OCI-LY3 (cell line): ENCODE measurements at regions not wholly inside any gene's neighbourhood (a gene's known extent, or its start where the extent isn't known, plus 50 kb on each side); places are given as distances from the start of the nearest gene placed in this dataset.
"Not testable (repeated sequence)": the region's sequence is repeated elsewhere in the genome, so short reads cannot be mapped to it uniquely, and the experiment has no call there.

Experiments used
- H2AFZ ChIP-seq: fragments of 200-600, 300-600 bp; shearing (Covaris generic); 2 replicates; pipeline ENCODE4 v1.6.0; 2014; ENCODE audit warnings: antibody characterized with exemption, low read depth, low read length
- H3K27ac ChIP-seq: fragments of 200-600, 300-600 bp; sonication (generic); 2 replicates; pipeline ENCODE4 v1.5.1; 2014; ENCODE audit warnings: mild to moderate bottlenecking, low read length, moderate library complexity, mixed read lengths
- H3K27me3 ChIP-seq: fragments of 200-600, 300-600 bp; sonication (generic); 2 replicates; pipeline ENCODE4 v1.6.1; 2014; ENCODE audit warnings: low read depth, low read length, mixed read lengths
- H3K36me3 ChIP-seq: fragments of 200-600, 300-600 bp; sonication (generic); replicated peaks from 2 replicates; pipeline ENCODE3; 2014; ENCODE audit warnings: low read depth, low read length, mixed read lengths
- H3K4me1 ChIP-seq: fragments of 300-600, 200-600 bp; sonication (generic); 2 replicates; pipeline ENCODE4 v1.6.1; 2014; ENCODE audit warnings: low read length, mixed read lengths
- H3K4me2 ChIP-seq: fragments of 200-600, 300-600 bp; sonication (generic); 2 replicates; pipeline ENCODE4 v1.6.1; 2014; ENCODE audit warnings: low read length, mixed read lengths
- H3K4me3 ChIP-seq: fragments of 300-600, 200-600 bp; sonication (generic); 2 replicates; pipeline ENCODE4 v1.5.1; 2014; ENCODE audit warnings: antibody characterized with exemption, mild to moderate bottlenecking, low read length, moderate library complexity
- H3K79me2 ChIP-seq: fragments of 300-600, 200-600 bp; shearing (Covaris generic); 2 replicates; pipeline ENCODE4 v1.6.1; 2014; ENCODE audit warnings: mild to moderate bottlenecking, low read length, mixed read lengths
- H3K9ac ChIP-seq: fragments of 300-600, 200-600 bp; shearing (Covaris generic); 2 replicates; pipeline ENCODE4 v1.6.0; 2014; ENCODE audit warnings: mild to moderate bottlenecking, low read length, moderate library complexity
- H3K9me3 ChIP-seq: fragments of 200-600, 300-600 bp; shearing (Covaris generic); 2 replicates; pipeline ENCODE4 v1.6.1; 2014; ENCODE audit warnings: low read length, mixed read lengths; ENCODE audit not compliant: insufficient read depth
- H4K20me1 ChIP-seq: fragments of 200-600, 300-600 bp; sonication (generic); 2 replicates; pipeline ENCODE4 v1.6.1; 2016; ENCODE audit warnings: low read length, mixed read lengths; ENCODE audit not compliant: insufficient read depth
- EZH2phosphoT487 ChIP-seq: fragments of 200-600 bp; shearing (Covaris generic); IDR thresholded peaks from 2 replicates; pipeline ENCODE4 v1.6.1; 2018; ENCODE audit warnings: antibody characterized with exemption, mixed run types, low read depth
- TF ChIP-seq, protein P1 (sequence below): fragments of 200-600, 300-600 bp; sonication (generic); IDR thresholded peaks from 2 replicates; pipeline ENCODE4 v1.5.1; 2014; ENCODE audit warnings: antibody characterized with exemption, low read length, low read depth

DNA sequence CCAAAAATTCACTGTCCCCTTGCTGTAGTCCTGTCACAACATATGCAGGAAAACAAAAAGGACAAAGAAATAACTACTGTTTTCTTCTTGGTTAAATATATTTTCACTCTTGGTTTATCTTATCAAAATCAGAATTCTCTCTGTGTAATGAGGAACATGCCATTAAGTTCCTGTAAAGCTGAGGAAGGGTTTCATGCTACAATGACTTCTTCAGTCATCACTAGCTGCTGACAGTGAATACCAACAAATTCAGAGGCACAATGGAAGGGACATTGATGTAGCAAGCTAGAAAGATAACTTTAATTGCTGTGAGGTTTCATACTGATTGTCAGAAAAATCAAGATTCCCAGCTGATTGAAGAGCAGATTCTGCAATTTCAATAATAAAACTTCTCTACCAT lies 782.9 kb upstream of the HTR2C start:
- H3K27ac ChIP-seq: no peak overlapping the region
- TF ChIP-seq EZH2phosphoT487: no peak
- TF ChIP-seq, protein P1, sequence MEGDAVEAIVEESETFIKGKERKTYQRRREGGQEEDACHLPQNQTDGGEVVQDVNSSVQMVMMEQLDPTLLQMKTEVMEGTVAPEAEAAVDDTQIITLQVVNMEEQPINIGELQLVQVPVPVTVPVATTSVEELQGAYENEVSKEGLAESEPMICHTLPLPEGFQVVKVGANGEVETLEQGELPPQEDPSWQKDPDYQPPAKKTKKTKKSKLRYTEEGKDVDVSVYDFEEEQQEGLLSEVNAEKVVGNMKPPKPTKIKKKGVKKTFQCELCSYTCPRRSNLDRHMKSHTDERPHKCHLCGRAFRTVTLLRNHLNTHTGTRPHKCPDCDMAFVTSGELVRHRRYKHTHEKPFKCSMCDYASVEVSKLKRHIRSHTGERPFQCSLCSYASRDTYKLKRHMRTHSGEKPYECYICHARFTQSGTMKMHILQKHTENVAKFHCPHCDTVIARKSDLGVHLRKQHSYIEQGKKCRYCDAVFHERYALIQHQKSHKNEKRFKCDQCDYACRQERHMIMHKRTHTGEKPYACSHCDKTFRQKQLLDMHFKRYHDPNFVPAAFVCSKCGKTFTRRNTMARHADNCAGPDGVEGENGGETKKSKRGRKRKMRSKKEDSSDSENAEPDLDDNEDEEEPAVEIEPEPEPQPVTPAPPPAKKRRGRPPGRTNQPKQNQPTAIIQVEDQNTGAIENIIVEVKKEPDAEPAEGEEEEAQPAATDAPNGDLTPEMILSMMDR: no peak
- no peaks in the 10 kb centered on the region for H3K4me1 ChIP-seq
- H4K20me1 ChIP-seq: no peaks in the 10 kb centered on the region
- no peak overlapping the region for H2AFZ ChIP-seq
- H3K79me2 ChIP-seq: no peaks in the 10 kb centered on the region
- H3K9me3 ChIP-seq: no peaks in the 10 kb centered on the region
- H3K27me3 ChIP-seq: no peaks in the 10 kb centered on the region
- no peak overlapping the region for H3K4me2 ChIP-seq
- H3K36me3 ChIP-seq: no peaks in the 10 kb centered on the region
- no peak overlapping the region for H3K4me3 ChIP-seq
- no peak overlapping the region for H3K9ac ChIP-seq

DNA sequence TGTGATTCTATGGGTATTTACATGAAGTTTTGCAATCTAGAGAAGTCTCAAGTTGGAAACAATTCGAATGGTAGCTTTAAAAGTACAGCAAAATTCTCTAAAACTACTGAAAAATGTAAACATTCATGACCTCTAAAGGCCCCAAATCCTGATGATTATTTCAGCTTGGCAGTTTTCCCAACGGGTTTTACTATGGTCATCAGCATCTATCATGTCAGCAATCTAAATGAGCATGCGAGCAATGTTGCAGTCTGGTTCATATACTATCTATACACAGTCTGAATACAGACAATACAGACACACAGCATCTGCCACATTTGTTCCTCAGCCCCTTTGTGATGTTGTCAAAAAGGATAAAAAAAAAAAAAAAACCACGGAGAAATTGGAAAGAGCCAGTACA lies 790.3 kb upstream of the HTR2C start:
- Histone ChIP-seq H3K9me3 (no peaks in the 10 kb centered on the region), H3K4me3 (no peak overlapping the region), H3K4me1 (peaks cover 18% of the 10 kb centered on the region), H2AFZ (no peak overlapping the region), H3K79me2 (no peaks in the 10 kb centered on the region), H3K4me2 (no peak overlapping the region), H3K36me3 (no peaks in the 10 kb centered on the region), H3K27me3 (no peaks in the 10 kb centered on the region), H3K9ac (no peak overlapping the region), H4K20me1 (no peaks in the 10 kb centered on the region), H3K27ac (no peak overlapping the region)
- TF ChIP-seq, protein P1: no peak
- TF ChIP-seq EZH2phosphoT487: no peak

DNA sequence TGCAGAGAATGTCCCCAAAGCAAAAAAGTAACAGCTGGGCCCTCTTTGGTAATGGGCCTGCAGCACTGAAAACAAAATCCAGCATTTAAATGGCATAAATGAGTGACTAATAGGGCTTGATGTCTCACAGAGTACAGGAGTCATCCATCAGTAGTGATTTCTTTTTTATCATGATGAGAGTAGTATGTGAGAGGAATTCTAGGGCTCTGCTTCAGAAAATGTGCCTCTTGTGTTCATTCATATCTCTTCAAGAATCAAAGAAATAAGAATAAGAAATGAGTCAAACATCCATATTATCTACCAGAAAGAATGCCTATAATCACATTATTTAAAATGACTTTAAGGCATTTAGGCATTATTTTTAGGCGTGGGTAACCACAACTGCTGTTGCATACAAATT lies 792.9 kb upstream of the HTR2C start:
- H4K20me1 ChIP-seq: no peaks in the 10 kb centered on the region
- H3K27me3 ChIP-seq: no peaks in the 10 kb centered on the region
- H3K4me3 ChIP-seq: no peak overlapping the region
- no peak overlapping the region for H2AFZ ChIP-seq
- no peak overlapping the region for H3K9ac ChIP-seq
- no peak overlapping the region for H3K27ac ChIP-seq
- no peaks in the 10 kb centered on the region for H3K36me3 ChIP-seq
- peaks cover 22% of the 10 kb centered on the region for H3K4me1 ChIP-seq
- H3K4me2 ChIP-seq: no peak overlapping the region
- TF ChIP-seq EZH2phosphoT487: no peak
- TF ChIP-seq, protein P1: no peak
- H3K79me2 ChIP-seq: no peaks in the 10 kb centered on the region
- no peaks in the 10 kb centered on the region for H3K9me3 ChIP-seq

DNA sequence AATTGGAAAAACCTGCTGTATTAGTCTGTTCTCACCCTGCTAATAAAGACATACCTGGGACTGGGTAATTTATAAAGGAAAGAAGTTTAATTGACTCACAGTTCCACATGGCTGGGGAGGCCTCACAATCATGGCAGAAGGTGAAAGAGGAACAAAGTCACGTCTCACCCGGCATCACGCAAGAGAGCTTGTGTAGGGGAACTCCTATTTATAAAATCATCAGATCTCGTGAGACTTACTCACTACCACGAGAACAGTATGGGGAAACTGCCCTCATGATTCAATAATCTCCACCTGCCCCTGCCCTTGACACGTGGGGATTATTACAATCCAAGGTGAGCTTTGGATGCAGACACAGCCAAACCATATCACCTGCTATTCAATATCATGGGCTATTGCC lies 799.1 kb upstream of the HTR2C start:
- peaks cover 31% of the 10 kb centered on the region for H3K4me1 ChIP-seq
- H3K27me3 ChIP-seq, H3K79me2 ChIP-seq, H3K36me3 ChIP-seq, H3K9me3 ChIP-seq, H3K9ac ChIP-seq, H2AFZ ChIP-seq, H4K20me1 ChIP-seq: not testable (repeated sequence)
- H3K27ac ChIP-seq: peak overlapping the region; percentile 74
- peak overlapping the region; percentile 32; the same call in 1 of the 2 replicates for H3K4me3 ChIP-seq
- H3K4me2 ChIP-seq: peak overlapping the region; percentile 46

DNA sequence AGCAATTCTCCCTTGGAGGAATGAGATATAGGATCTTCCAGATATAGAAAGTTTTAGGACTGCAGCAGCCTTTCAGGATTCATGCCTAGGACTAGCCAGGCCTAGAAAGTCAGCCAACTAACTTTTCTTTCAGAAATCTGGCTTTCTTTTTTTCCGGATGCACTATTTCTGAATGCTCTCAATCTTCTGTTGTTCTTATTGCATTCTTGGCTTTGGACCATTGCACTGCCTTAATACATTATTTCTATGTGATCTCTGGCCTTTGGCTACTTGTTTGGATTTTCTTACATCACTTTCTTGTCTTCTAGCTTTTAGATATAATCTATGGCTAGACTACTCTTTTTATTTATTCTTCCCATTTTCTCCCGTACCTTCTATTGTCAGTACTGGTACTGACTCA lies 813.1 kb upstream of the HTR2C start:
- no peak overlapping the region for H3K9ac ChIP-seq
- no peak for TF ChIP-seq EZH2phosphoT487
- TF ChIP-seq, protein P1: no peak
- H3K4me1 ChIP-seq: no peaks in the 10 kb centered on the region
- no peak overlapping the region for H3K27ac ChIP-seq
- H3K4me3 ChIP-seq: no peak overlapping the region
- no peaks in the 10 kb centered on the region for H3K36me3 ChIP-seq
- H3K4me2 ChIP-seq: no peak overlapping the region
- no peak overlapping the region for H2AFZ ChIP-seq
- no peaks in the 10 kb centered on the region for H3K9me3 ChIP-seq
- H3K79me2 ChIP-seq: no peaks in the 10 kb centered on the region
- H4K20me1 ChIP-seq: no peaks in the 10 kb centered on the region
- no peaks in the 10 kb centered on the region for H3K27me3 ChIP-seq
